ENCODE measurements at regions not wholly inside any gene's neighbourhood (a gene's known extent, or its start where the extent isn't known, plus 50 kb on each side); places are given as distances from the start of the nearest gene placed in this dataset.
"Not testable (repeated sequence)": the region's sequence is repeated elsewhere in the genome, so short reads cannot be mapped to it uniquely, and the experiment has no call there.

- DNase-seq: no peak
These were observed 265.4 kb upstream of the VLDLR start for GRCh38 chr9:2356041-2356790.

- DNase-seq: no peak
These were observed 261.6 kb upstream of the VLDLR start for GRCh38 chr9:2359891-2360471.

- DNase-seq: no peak
These were observed 259.4 kb upstream of the VLDLR start for GRCh38 chr9:2362150-2362549.

GRCh38 chr9:2363138-2363745, 258.3 kb upstream of the VLDLR start:
- no peak for DNase-seq

GRCh38 chr9:2363781-2364180, 257.8 kb upstream of the VLDLR start:
- DNase-seq: no peak

GRCh38 chr9:2367970-2368369, 253.6 kb upstream of the VLDLR start:
- DNase-seq: no peak

GRCh38 chr9:2373648-2374047, 247.9 kb upstream of the VLDLR start:
- no peak for DNase-seq

GRCh38 chr9:2375114-2375513, 246.5 kb upstream of the VLDLR start:
- DNase-seq: no peak

- DNase-seq: no peak
These were observed 244.5 kb upstream of the VLDLR start for GRCh38 chr9:2377117-2377516.

GRCh38 chr9:2377834-2378233, 243.8 kb upstream of the VLDLR start:
- DNase-seq: no peak

- DNase-seq: no peak
These were observed 243.3 kb upstream of the VLDLR start for GRCh38 chr9:2378266-2378665.

GRCh38 chr9:2378816-2379215, 242.8 kb upstream of the VLDLR start:
- DNase-seq: no peak

- no peak for DNase-seq
These were observed 236.8 kb upstream of the VLDLR start for GRCh38 chr9:2384741-2385140.

GRCh38 chr9:2385746-2386145, 235.8 kb upstream of the VLDLR start:
- DNase-seq: no peak

GRCh38 chr9:2386566-2386965, 235.0 kb upstream of the VLDLR start:
- no peak for DNase-seq

- no peak for DNase-seq
These were observed 234.4 kb upstream of the VLDLR start for GRCh38 chr9:2387166-2387565.

- DNase-seq: no peak
These were observed 232.2 kb upstream of the VLDLR start for GRCh38 chr9:2389404-2389803.

GRCh38 chr9:2390028-2390427, 231.6 kb upstream of the VLDLR start:
- no peak for DNase-seq

GRCh38 chr9:2391509-2392132, 230.0 kb upstream of the VLDLR start:
- not testable (repeated sequence) for DNase-seq

- not testable (repeated sequence) for DNase-seq
These were observed 227.4 kb upstream of the VLDLR start for GRCh38 chr9:2394087-2394741.

- no peak for DNase-seq
These were observed 225.6 kb upstream of the VLDLR start for GRCh38 chr9:2395814-2396612.

- DNase-seq: no peak
These were observed 224.8 kb upstream of the VLDLR start for GRCh38 chr9:2396622-2397285.

Data from hippocampal formation (tissue), 2 donors.